Endothelial cell of umbilical vein (primary cell): ENCODE measurements at regions not wholly inside any gene's neighbourhood (a gene's known extent, or its start where the extent isn't known, plus 50 kb on each side); places are given as distances from the start of the nearest gene placed in this dataset.

ENCODE experiments used
- BruUV-seq: library from RNA; stranded (reverse); fragments of 400-500 nt; replicated peaks from 2 replicates; lab custom pipeline; 2021; lab: Mats Ljungman, UMichigan
- CTCF ChIA-PET: fragments of 300-600, 350-600 bp; sonication (Branson Sonifier 250); formaldehyde crosslinking; loops from one replicate; lab custom pipeline; 2021; ENCODE audit warnings: antibody characterized with exemption, inconsistent platforms; lab: Charles Lee
- POLR2A ChIA-PET: fragments of 300-600, 350-600 bp; sonication (Branson Sonifier 250); formaldehyde crosslinking; loops from one replicate; lab custom pipeline; 2021; ENCODE audit warnings: antibody characterized with exemption, inconsistent platforms; lab: Charles Lee
- DNase-seq: peaks from one replicate; pipeline ENCODE4 v3.0.0-alpha.2; 2011; ENCODE audit warnings: low read depth, low spot score
- FAIRE-seq: peaks from 2 replicates; lab custom pipeline; 2011; peaks lifted over from hg19 to GRCh38; lab: Jason Lieb, UNC
- H2AFZ ChIP-seq: 2 replicates; pipeline ENCODE4 v1.6.0; 2012; ENCODE audit warnings: low read depth, low read length, control low read depth, inconsistent platforms
- H3K27ac ChIP-seq: 2 replicates; pipeline ENCODE4 v1.5.1; 2011; ENCODE audit warnings: low read depth, mild to moderate bottlenecking, control low read depth, low read length, moderate library complexity; ENCODE audit not compliant: insufficient read depth
- H3K27me3 ChIP-seq, 2 experiments: 2 replicates each; pipeline versions ENCODE4 v1.6.0 to v1.6.1; 2011; ENCODE audit warnings: low read length in 2 of 2, mixed read lengths in 1 of 2; ENCODE audit not compliant: control insufficient read depth in 2 of 2, insufficient read depth in 2 of 2
- H3K36me3 ChIP-seq, 2 experiments: 2 replicates in 1 of 2; 3 replicates in 1 of 2; pipeline ENCODE4 v1.5.1; 2011; ENCODE audit warnings: low read length in 2 of 2, mild to moderate bottlenecking in 1 of 2, moderate library complexity in 1 of 2; ENCODE audit not compliant: control insufficient read depth in 2 of 2, insufficient read depth in 2 of 2; ENCODE audit errors: extremely low read depth in 1 of 2
- H3K4me1 ChIP-seq: 3 replicates; pipeline ENCODE4 v1.5.1; 2011; ENCODE audit warnings: mild to moderate bottlenecking, low read length; ENCODE audit not compliant: control insufficient read depth, insufficient read depth; ENCODE audit errors: extremely low read depth
- H3K4me2 ChIP-seq: 2 replicates; pipeline ENCODE4 v1.6.1; 2011; ENCODE audit warnings: low read length, control low read depth, mixed read lengths; ENCODE audit not compliant: insufficient read depth
- H3K4me3 ChIP-seq, 3 experiments: fragments of 200-600 bp in 1 of 3; sonication (generic), shearing (Covaris generic) in 1 of 3; replicated peaks in 1 of 3; 2 replicates each; pipeline ENCODE4 v1.5.1; 2011 to 2016; ENCODE audit warnings: control low read depth in 3 of 3, low read length in 3 of 3, mild to moderate bottlenecking in 2 of 3, inconsistent platforms in 1 of 3, low read depth in 1 of 3, moderate library complexity in 1 of 3; ENCODE audit not compliant: insufficient read depth in 1 of 3
- H3K79me2 ChIP-seq: 2 replicates; pipeline ENCODE4 v1.6.0; 2012; ENCODE audit warnings: low read length, inconsistent platforms; ENCODE audit not compliant: control insufficient read depth, insufficient read depth
- H3K9ac ChIP-seq: replicated peaks from 2 replicates; pipeline ENCODE3; 2011; ENCODE audit warnings: low read length, control low read depth; ENCODE audit not compliant: insufficient read depth; ENCODE audit errors: extremely low read depth
- H3K9me1 ChIP-seq: replicated peaks from 3 replicates; pipeline ENCODE4 v1.6.0; 2011; ENCODE audit warnings: mild to moderate bottlenecking, low read length; ENCODE audit not compliant: control insufficient read depth, insufficient read depth; ENCODE audit errors: extremely low read depth
- H3K9me3 ChIP-seq: replicated peaks from 2 replicates; pipeline ENCODE4 v1.5.1; 2012; ENCODE audit warnings: low read length, inconsistent platforms; ENCODE audit not compliant: control insufficient read depth, insufficient read depth
- H4K20me1 ChIP-seq: replicated peaks from 2 replicates; pipeline ENCODE3; 2011; ENCODE audit warnings: mild to moderate bottlenecking, low read length; ENCODE audit not compliant: control insufficient read depth, insufficient read depth; ENCODE audit errors: extremely low read depth
- EZH2 ChIP-seq: IDR thresholded peaks from 2 replicates; pipeline ENCODE4 v1.6.1; 2012; ENCODE audit warnings: borderline replicate concordance, low read depth, mild to moderate bottlenecking, moderate library complexity, low read length, inconsistent platforms; ENCODE audit not compliant: severe bottlenecking
- FOS ChIP-seq: IDR thresholded peaks from 2 replicates; pipeline ENCODE4 v1.6.1; 2011; ENCODE audit warnings: mild to moderate bottlenecking, low read length, moderate library complexity, borderline replicate concordance; ENCODE audit not compliant: insufficient read depth
- GATA2 ChIP-seq: IDR thresholded peaks from 2 replicates; pipeline ENCODE4 v1.7.0; 2011; ENCODE audit warnings: low read depth, mild to moderate bottlenecking, moderate library complexity, mixed read lengths, low read length; ENCODE audit not compliant: insufficient read length, insufficient read depth
- JUN ChIP-seq: IDR thresholded peaks from 2 replicates; pipeline ENCODE4 v1.6.1; 2011; ENCODE audit warnings: borderline replicate concordance, low read depth; ENCODE audit not compliant: insufficient read length, insufficient read depth
- MYC ChIP-seq: IDR thresholded peaks from one replicate; pipeline ENCODE4 v1.6.1; 2011; ENCODE audit warnings: mild to moderate bottlenecking, low read depth, low read length
- POLR2A ChIP-seq: IDR thresholded peaks from 2 replicates; pipeline ENCODE4 v1.6.1; 2012; ENCODE audit warnings: low read depth, mild to moderate bottlenecking, control low read depth, low read length
- POLR2AphosphoS5 ChIP-seq: IDR thresholded peaks from 2 replicates; pipeline ENCODE4 v1.6.1; 2012; ENCODE audit warnings: low read depth, mild to moderate bottlenecking, control low read depth, low read length, moderate library complexity; ENCODE audit not compliant: insufficient read depth
- dilution Hi-C: fragments of 300-500 bp; cut with MboI; formaldehyde crosslinking; loops from one replicate; pipeline ENCODE4 v1.15.0; 2019; ENCODE audit warnings: low sequenced_read_pairs; ENCODE audit not compliant: extremely low pct_ligation_motif_present
- intact Hi-C: fragments of 100-400 bp; cut with micrococcal nuclease; formaldehyde crosslinking; loops from one replicate; pipeline ENCODE4 v1.10.0; 2022
- TF ChIP-seq, protein P1 (sequence below), 2 donors: IDR thresholded peaks; 1 replicate in 1 of 2; 2 replicates in 1 of 2; pipeline ENCODE4 v1.5.1; 2011; ENCODE audit warnings: low read length in 2 of 2, mild to moderate bottlenecking in 2 of 2, moderate library complexity in 2 of 2, control low read depth in 1 of 2, inconsistent platforms in 1 of 2, low read depth in 1 of 2; ENCODE audit not compliant: insufficient read depth in 1 of 2; ENCODE audit errors: extremely low read depth in 1 of 2
- TF ChIP-seq, protein P2 (sequence below): IDR thresholded peaks from 2 replicates; pipeline ENCODE4 v1.6.1; 2011; ENCODE audit not compliant: insufficient read depth, insufficient read length

DNA sequence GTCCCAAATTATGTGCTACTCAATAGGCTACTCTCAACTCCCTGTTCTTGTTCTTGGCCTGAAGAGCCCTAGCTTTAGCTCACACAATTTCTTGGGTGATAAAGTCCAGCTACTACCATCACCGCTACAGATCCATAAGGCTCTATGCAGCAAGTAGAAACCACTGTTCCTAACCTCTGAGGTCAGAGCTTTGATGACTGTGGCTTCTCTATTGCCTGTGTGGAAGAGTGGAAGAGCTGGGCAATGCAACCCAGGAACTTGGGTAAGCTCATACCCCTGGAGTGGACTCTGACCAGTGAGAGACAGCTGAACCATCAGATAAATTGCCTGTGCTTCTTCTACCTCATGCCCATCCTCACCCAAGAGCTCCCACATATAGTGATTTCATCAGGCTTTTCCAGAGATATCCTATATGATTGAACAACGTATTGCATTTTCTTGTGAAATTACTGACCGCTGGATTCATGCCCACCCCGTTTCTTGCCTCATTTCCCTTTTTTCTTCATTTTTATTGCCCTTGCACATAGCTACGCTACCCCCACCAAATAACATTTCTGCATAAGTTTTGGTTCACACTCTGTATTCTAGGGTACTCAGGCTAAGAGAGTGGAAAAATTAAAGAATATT is 172.3 kb upstream of the MBNL1 start:
- DNase-seq (no peak), FAIRE-seq (no peak)
- dilution Hi-C loops (no loop called here), intact Hi-C loops (no loop called here)
- POLR2A ChIA-PET, result no interaction called here
- no peaks in the 10 kb centered on the region for H3K36me3 ChIP-seq
- no peak overlapping the region for H3K4me3 ChIP-seq
- no peak overlapping the region for H2AFZ ChIP-seq
- no peaks in the 10 kb centered on the region for H4K20me1 ChIP-seq
- H3K27ac ChIP-seq, result no peak overlapping the region
- H3K4me1 ChIP-seq, result no peaks in the 10 kb centered on the region
- H3K9me1 ChIP-seq, result no peaks in the 10 kb centered on the region
- no peaks in the 10 kb centered on the region for H3K27me3 ChIP-seq
- no peak overlapping the region for H3K4me2 ChIP-seq
- CTCF ChIA-PET, result no interaction called here
- TF ChIP-seq POLR2AphosphoS5 (no peak), MYC (no peak), POLR2A (no peak), FOS (no peak), GATA2 (no peak), EZH2 (no peak), JUN (no peak)
- TF ChIP-seq, protein P1, sequence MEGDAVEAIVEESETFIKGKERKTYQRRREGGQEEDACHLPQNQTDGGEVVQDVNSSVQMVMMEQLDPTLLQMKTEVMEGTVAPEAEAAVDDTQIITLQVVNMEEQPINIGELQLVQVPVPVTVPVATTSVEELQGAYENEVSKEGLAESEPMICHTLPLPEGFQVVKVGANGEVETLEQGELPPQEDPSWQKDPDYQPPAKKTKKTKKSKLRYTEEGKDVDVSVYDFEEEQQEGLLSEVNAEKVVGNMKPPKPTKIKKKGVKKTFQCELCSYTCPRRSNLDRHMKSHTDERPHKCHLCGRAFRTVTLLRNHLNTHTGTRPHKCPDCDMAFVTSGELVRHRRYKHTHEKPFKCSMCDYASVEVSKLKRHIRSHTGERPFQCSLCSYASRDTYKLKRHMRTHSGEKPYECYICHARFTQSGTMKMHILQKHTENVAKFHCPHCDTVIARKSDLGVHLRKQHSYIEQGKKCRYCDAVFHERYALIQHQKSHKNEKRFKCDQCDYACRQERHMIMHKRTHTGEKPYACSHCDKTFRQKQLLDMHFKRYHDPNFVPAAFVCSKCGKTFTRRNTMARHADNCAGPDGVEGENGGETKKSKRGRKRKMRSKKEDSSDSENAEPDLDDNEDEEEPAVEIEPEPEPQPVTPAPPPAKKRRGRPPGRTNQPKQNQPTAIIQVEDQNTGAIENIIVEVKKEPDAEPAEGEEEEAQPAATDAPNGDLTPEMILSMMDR (IDR thresholded peaks at IDR 0.05; ENCODE audit: extremely low read depth in 1 of 2, insufficient read depth in 1 of 2, low read depth in 1 of 2, low read length in 2 of 2), result no peak
- TF ChIP-seq, protein P2, sequence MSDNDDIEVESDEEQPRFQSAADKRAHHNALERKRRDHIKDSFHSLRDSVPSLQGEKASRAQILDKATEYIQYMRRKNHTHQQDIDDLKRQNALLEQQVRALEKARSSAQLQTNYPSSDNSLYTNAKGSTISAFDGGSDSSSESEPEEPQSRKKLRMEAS, result no peak
- H3K9ac ChIP-seq, result no peak overlapping the region
- H3K9me3 ChIP-seq, result no peaks in the 10 kb centered on the region
- BruUV-seq, result no TSS peak
- H3K79me2 ChIP-seq, result no peaks in the 10 kb centered on the region
